Pancreas (tissue), 10 donors: ENCODE measurements at regions not wholly inside any gene's neighbourhood (a gene's known extent, or its start where the extent isn't known, plus 50 kb on each side); places are given as distances from the start of the nearest gene placed in this dataset.
A peak's percentile ranks its signal among the peaks of the same experiment; 100 is the strongest.

Experiments used
- ATAC-seq, 4 donors: fragments of 200-7000 bp; cut with Tn5 transposase; one replicate each; pipeline versions ENCODE4 v1.8.0 to v1.9.1; 2020; ENCODE audit warnings: mild to moderate bottlenecking in 4 of 4, moderate library complexity in 4 of 4
- DNase-seq, 6 donors: peaks; one replicate each; pipeline ENCODE4 v3.0.0-alpha.2; 2020
- FAIRE-seq: peaks from 2 replicates; lab custom pipeline; 2012; peaks lifted over from hg19 to GRCh38; lab: Jason Lieb, UNC
- H3K27ac ChIP-seq, 4 donors: fragments of 200-600 bp; sonication (generic); 1 replicate in 3 of 4; 2 replicates in 1 of 4; pipeline versions ENCODE4 v1.5.0 to v1.8.0; 2020
- H3K27me3 ChIP-seq, 4 donors: fragments of 200-600 bp; one replicate each; pipeline ENCODE4 v1.8.0; 2021
- H3K36me3 ChIP-seq, 3 donors: fragments of 200-600 bp; sonication (generic) in 1 of 3; one replicate each; pipeline versions ENCODE4 v1.5.0 to v1.8.0; 2020 to 2021
- H3K4me1 ChIP-seq, 3 donors: fragments of 200-600 bp; one replicate each; pipeline ENCODE4 v1.8.0; 2021
- H3K4me3 ChIP-seq, 4 donors: fragments of 200-600 bp; sonication (generic) in 2 of 4; one replicate each; pipeline versions ENCODE4 v1.5.0 to v1.8.0; 2020 to 2021
- H3K9me3 ChIP-seq, 4 donors: fragments of 200-600 bp; one replicate each; pipeline ENCODE4 v1.8.0; 2021
- CTCF ChIP-seq, 4 donors: fragments of 200-600 bp; sonication (generic) in 3 of 4; IDR thresholded peaks; one replicate each; pipeline versions ENCODE4 v1.5.0 to v1.8.0; 2021; ENCODE audit warnings: antibody characterized with exemption in 4 of 4
- WGBS, 2 donors: extraction: QIAGEN DNeasy Blood & Tissue Kit; methylation state at CpG; one replicate each; pipeline ENCODE4 v1.1.7; 2013; 5-methylcytosine and 5-hydroxymethylcytosine counted together
- intact Hi-C, 3 donors: fragments of 100-400 bp; cut with DNase I; formaldehyde crosslinking; loops; one replicate each; pipeline versions ENCODE4 v1.11.1 to v1.14.2; 2022
- donor health status: healthy with polysubstance abuse.
- donor health status: DM: no; HTN: no; CAD: no; lungs with moderate emphysema.
- donor health status: DM: no; HTN: no; CAD: no.
- donor health status: control.
- donor health status: control.
- donor health status: Bipolar disorder and iron deficiency.
- donor health status: DM: yes; HTN: yes; CAD: no.
- donor health status: DM: no; HTN: no; CAD: no.
- donor health status: DM: no; HTN: no; CAD: no.
- donor health status: DM: yes; HTN: yes; CAD: no.

GRCh38 chr2:147648471-147648870 lies 196.4 kb upstream of the ACVR2A start:
- intact Hi-C loops: no loop called here
- no peaks in the 10 kb centered on the region for H3K36me3 ChIP-seq
- H3K27ac ChIP-seq: peak overlapping the region in 1 of 4 donors; percentile 51
- no peak overlapping the region for H3K4me3 ChIP-seq
- no peaks in the 10 kb centered on the region for H3K27me3 ChIP-seq
- 9 to 10% methylated on average over 3 of the region's 3 CpGs for WGBS, 2 donors
- ATAC-seq: peak; percentile 79 to 87 (median 84)
- FAIRE-seq: peak; percentile 61
- peaks cover 0 to 18% (median 15%) of the 10 kb centered on the region in 3 donors for H3K4me1 ChIP-seq
- no peaks in the 10 kb centered on the region for H3K9me3 ChIP-seq
- DNase-seq: no peak
- no peak for TF ChIP-seq CTCF (IDR thresholded peaks at IDR 0.05)

- Histone ChIP-seq H3K27ac (no peak overlapping the region), H3K27me3 (no peaks in the 10 kb centered on the region), H3K36me3 (no peaks in the 10 kb centered on the region), H3K4me3 (no peak overlapping the region), H3K4me1 (peaks cover 0 to 18% (median 15%) of the 10 kb centered on the region in 3 donors), H3K9me3 (no peaks in the 10 kb centered on the region)
- TF ChIP-seq CTCF (IDR thresholded peaks at IDR 0.05): no peak
- WGBS, 2 donors: 80 to 81% methylated on average over 3 of the region's 3 CpGs
- intact Hi-C loops: no loop called here
- ATAC-seq (peak in 3 of 4 donors; percentile 47 to 61 (median 49)), FAIRE-seq (no peak), DNase-seq (peak in 1 of 6 donors; percentile 18)
These were observed 197.0 kb upstream of the ACVR2A start for GRCh38 chr2:147647816-147648215.

GRCh38 chr2:147646818-147647468 lies 197.9 kb upstream of the ACVR2A start:
- intact Hi-C loops: no loop called here
- H3K9me3 ChIP-seq: no peaks in the 10 kb centered on the region
- H3K4me3 ChIP-seq: no peak overlapping the region
- H3K36me3 ChIP-seq: no peaks in the 10 kb centered on the region
- no peak for FAIRE-seq
- WGBS, 2 donors: 93 to 95% methylated on average over 7 of the region's 7 CpGs
- no peak overlapping the region for H3K27ac ChIP-seq
- no peak for DNase-seq
- H3K27me3 ChIP-seq: no peaks in the 10 kb centered on the region
- no peak for TF ChIP-seq CTCF (IDR thresholded peaks at IDR 0.05)
- ATAC-seq: no peak
- H3K4me1 ChIP-seq: peaks cover 0 to 18% (median 15%) of the 10 kb centered on the region in 3 donors

- 75 to 77% methylated on average over 4 of the region's 4 CpGs for WGBS, 2 donors
- no peak for ATAC-seq
- no peak overlapping the region for H3K4me3 ChIP-seq
- DNase-seq: no peak
- no peak for TF ChIP-seq CTCF (IDR thresholded peaks at IDR 0.05)
- no peaks in the 10 kb centered on the region for H3K36me3 ChIP-seq
- no peaks in the 10 kb centered on the region for H3K9me3 ChIP-seq
- FAIRE-seq: no peak
- intact Hi-C loops: no loop called here
- peaks cover 0 to 18% (median 15%) of the 10 kb centered on the region in 3 donors for H3K4me1 ChIP-seq
- H3K27me3 ChIP-seq: no peaks in the 10 kb centered on the region
- H3K27ac ChIP-seq: no peak overlapping the region
These were observed 200.3 kb upstream of the ACVR2A start for GRCh38 chr2:147644491-147644890.

GRCh38 chr2:147642765-147643164 lies 202.1 kb upstream of the ACVR2A start:
- Histone ChIP-seq H3K4me1 (peaks cover 0 to under 1% (median 0%) of the 10 kb centered on the region in 3 donors), H3K27ac (no peak overlapping the region), H3K4me3 (no peak overlapping the region), H3K27me3 (no peaks in the 10 kb centered on the region), H3K9me3 (no peaks in the 10 kb centered on the region), H3K36me3 (no peaks in the 10 kb centered on the region)
- no peak for TF ChIP-seq CTCF (IDR thresholded peaks at IDR 0.05)
- FAIRE-seq: no peak
- WGBS, 2 donors: 87 to 93% methylated on average over 3 of the region's 3 CpGs
- no peak for ATAC-seq
- intact Hi-C loops: no loop called here
- DNase-seq: no peak
